ENCODE measurements at regions not wholly inside any gene's neighbourhood (a gene's known extent, or its start where the extent isn't known, plus 50 kb on each side); places are given as distances from the start of the nearest gene placed in this dataset.

- TF ChIP-seq, protein P1, sequence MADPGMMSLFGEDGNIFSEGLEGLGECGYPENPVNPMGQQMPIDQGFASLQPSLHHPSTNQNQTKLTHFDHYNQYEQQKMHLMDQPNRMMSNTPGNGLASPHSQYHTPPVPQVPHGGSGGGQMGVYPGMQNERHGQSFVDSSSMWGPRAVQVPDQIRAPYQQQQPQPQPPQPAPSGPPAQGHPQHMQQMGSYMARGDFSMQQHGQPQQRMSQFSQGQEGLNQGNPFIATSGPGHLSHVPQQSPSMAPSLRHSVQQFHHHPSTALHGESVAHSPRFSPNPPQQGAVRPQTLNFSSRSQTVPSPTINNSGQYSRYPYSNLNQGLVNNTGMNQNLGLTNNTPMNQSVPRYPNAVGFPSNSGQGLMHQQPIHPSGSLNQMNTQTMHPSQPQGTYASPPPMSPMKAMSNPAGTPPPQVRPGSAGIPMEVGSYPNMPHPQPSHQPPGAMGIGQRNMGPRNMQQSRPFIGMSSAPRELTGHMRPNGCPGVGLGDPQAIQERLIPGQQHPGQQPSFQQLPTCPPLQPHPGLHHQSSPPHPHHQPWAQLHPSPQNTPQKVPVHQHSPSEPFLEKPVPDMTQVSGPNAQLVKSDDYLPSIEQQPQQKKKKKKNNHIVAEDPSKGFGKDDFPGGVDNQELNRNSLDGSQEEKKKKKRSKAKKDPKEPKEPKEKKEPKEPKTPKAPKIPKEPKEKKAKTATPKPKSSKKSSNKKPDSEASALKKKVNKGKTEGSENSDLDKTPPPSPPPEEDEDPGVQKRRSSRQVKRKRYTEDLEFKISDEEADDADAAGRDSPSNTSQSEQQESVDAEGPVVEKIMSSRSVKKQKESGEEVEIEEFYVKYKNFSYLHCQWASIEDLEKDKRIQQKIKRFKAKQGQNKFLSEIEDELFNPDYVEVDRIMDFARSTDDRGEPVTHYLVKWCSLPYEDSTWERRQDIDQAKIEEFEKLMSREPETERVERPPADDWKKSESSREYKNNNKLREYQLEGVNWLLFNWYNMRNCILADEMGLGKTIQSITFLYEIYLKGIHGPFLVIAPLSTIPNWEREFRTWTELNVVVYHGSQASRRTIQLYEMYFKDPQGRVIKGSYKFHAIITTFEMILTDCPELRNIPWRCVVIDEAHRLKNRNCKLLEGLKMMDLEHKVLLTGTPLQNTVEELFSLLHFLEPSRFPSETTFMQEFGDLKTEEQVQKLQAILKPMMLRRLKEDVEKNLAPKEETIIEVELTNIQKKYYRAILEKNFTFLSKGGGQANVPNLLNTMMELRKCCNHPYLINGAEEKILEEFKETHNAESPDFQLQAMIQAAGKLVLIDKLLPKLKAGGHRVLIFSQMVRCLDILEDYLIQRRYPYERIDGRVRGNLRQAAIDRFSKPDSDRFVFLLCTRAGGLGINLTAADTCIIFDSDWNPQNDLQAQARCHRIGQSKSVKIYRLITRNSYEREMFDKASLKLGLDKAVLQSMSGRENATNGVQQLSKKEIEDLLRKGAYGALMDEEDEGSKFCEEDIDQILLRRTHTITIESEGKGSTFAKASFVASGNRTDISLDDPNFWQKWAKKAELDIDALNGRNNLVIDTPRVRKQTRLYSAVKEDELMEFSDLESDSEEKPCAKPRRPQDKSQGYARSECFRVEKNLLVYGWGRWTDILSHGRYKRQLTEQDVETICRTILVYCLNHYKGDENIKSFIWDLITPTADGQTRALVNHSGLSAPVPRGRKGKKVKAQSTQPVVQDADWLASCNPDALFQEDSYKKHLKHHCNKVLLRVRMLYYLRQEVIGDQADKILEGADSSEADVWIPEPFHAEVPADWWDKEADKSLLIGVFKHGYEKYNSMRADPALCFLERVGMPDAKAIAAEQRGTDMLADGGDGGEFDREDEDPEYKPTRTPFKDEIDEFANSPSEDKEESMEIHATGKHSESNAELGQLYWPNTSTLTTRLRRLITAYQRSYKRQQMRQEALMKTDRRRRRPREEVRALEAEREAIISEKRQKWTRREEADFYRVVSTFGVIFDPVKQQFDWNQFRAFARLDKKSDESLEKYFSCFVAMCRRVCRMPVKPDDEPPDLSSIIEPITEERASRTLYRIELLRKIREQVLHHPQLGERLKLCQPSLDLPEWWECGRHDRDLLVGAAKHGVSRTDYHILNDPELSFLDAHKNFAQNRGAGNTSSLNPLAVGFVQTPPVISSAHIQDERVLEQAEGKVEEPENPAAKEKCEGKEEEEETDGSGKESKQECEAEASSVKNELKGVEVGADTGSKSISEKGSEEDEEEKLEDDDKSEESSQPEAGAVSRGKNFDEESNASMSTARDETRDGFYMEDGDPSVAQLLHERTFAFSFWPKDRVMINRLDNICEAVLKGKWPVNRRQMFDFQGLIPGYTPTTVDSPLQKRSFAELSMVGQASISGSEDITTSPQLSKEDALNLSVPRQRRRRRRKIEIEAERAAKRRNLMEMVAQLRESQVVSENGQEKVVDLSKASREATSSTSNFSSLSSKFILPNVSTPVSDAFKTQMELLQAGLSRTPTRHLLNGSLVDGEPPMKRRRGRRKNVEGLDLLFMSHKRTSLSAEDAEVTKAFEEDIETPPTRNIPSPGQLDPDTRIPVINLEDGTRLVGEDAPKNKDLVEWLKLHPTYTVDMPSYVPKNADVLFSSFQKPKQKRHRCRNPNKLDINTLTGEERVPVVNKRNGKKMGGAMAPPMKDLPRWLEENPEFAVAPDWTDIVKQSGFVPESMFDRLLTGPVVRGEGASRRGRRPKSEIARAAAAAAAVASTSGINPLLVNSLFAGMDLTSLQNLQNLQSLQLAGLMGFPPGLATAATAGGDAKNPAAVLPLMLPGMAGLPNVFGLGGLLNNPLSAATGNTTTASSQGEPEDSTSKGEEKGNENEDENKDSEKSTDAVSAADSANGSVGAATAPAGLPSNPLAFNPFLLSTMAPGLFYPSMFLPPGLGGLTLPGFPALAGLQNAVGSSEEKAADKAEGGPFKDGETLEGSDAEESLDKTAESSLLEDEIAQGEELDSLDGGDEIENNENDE (IDR thresholded peaks at IDR 0.05; ENCODE audit: insufficient replicate concordance, low read length) = no peak
- TF ChIP-seq BACH1 (IDR thresholded peaks at IDR 0.05; ENCODE audit: low read length) = no peak
- no peak for TF ChIP-seq TEAD4 (IDR thresholded peaks at IDR 0.05; ENCODE audit: low read depth, low read length)
- no peak for TF ChIP-seq EZH2 (IDR thresholded peaks at IDR 0.05; ENCODE audit: low read depth, low read length, severe bottlenecking)
- TF ChIP-seq SIRT6 (IDR thresholded peaks at IDR 0.05; ENCODE audit: low read length) = no peak
- TF ChIP-seq JUN (IDR thresholded peaks at IDR 0.05; ENCODE audit: low read depth, low read length) = no peak
- no peak for TF ChIP-seq NRF1 (IDR thresholded peaks at IDR 0.05; ENCODE audit: low read depth, low read length)
- no peak for TF ChIP-seq RNF2 (IDR thresholded peaks at IDR 0.05; ENCODE audit: borderline replicate concordance, low read depth, low read length, missing control alignments, poor library complexity, severe bottlenecking)
- TF ChIP-seq RFX5 (IDR thresholded peaks at IDR 0.05; ENCODE audit: borderline replicate concordance, low read depth, low read length) = no peak
- TF ChIP-seq RAD21 (IDR thresholded peaks at IDR 0.05 in 1 of 2, conservative IDR thresholded peaks at IDR 0.05 in 1 of 2; ENCODE audit: low read depth in 2 of 2, low read length in 2 of 2) = no peak
Measured at GRCh38 chr6:95357380-95358020, 219.8 kb upstream of the MANEA start (continued).
